Large intestine (tissue), 3 donors: ENCODE measurements at regions not wholly inside any gene's neighbourhood (a gene's known extent, or its start where the extent isn't known, plus 50 kb on each side); places are given as distances from the start of the nearest gene placed in this dataset.

Experiments
- DNase-seq, 2 donors: peaks; one replicate each; pipeline versions ENCODE4 v3.0.0 to v3.0.0-alpha.2; 2013
- H3K27ac ChIP-seq: one replicate; pipeline ENCODE4 v1.5.1; 2013; ENCODE audit warnings: low read length
- H3K27me3 ChIP-seq: 2 replicates; pipeline ENCODE4 v1.6.1; 2013; ENCODE audit warnings: low read length; ENCODE audit not compliant: control insufficient read depth, insufficient read depth
- H3K36me3 ChIP-seq: 2 replicates; pipeline ENCODE4 v1.6.1; 2013; ENCODE audit warnings: low read length; ENCODE audit not compliant: control insufficient read depth, insufficient read depth
- H3K4me1 ChIP-seq: one replicate; pipeline ENCODE4 v1.6.1; 2013; ENCODE audit warnings: low read length; ENCODE audit not compliant: control insufficient read depth, insufficient read depth
- H3K4me3 ChIP-seq: one replicate; pipeline ENCODE4 v1.5.1; 2013; ENCODE audit warnings: low read length
- H3K9me3 ChIP-seq: one replicate; pipeline ENCODE4 v1.6.1; 2013; ENCODE audit warnings: mild to moderate bottlenecking, low read depth, low read length, moderate library complexity; ENCODE audit not compliant: control insufficient read depth
- WGBS: methylation state at CpG from one replicate; pipeline ENCODE4 v1.1.5; 2013; ENCODE audit warnings: low lambda C conversion rate; ENCODE audit not compliant: insufficient coverage; 5-methylcytosine and 5-hydroxymethylcytosine counted together

- Histone ChIP-seq H3K9me3 (no peaks in the 10 kb centered on the region), H3K4me3 (no peak overlapping the region), H3K27me3 (no peaks in the 10 kb centered on the region), H3K4me1 (no peaks in the 10 kb centered on the region), H3K36me3 (no peaks in the 10 kb centered on the region), H3K27ac (no peak overlapping the region)
- 90% methylated on average over 2 of the region's 10 CpGs for WGBS
- DNase-seq = no peak
Observed at GRCh38 chr4:184893801-184894571, 68.2 kb upstream of the ACSL1 start.

- H3K4me3 ChIP-seq = no peak overlapping the region
- no peak overlapping the region for H3K27ac ChIP-seq
- H3K9me3 ChIP-seq = no peaks in the 10 kb centered on the region
- H3K36me3 ChIP-seq = no peaks in the 10 kb centered on the region
- no peaks in the 10 kb centered on the region for H3K27me3 ChIP-seq
- no peaks in the 10 kb centered on the region for H3K4me1 ChIP-seq
- no CpG with 5 or more reads among the region's 7 CpGs for WGBS
- no peak for DNase-seq
Observed at GRCh38 chr4:184895012-184895695, 69.4 kb upstream of the ACSL1 start.

GRCh38 chr4:184896868-184897715, 71.3 kb upstream of the ACSL1 start:
- H3K9me3 ChIP-seq = no peaks in the 10 kb centered on the region

GRCh38 chr4:184897895-184898294, 72.1 kb upstream of the ACSL1 start:
- no peaks in the 10 kb centered on the region for H3K4me1 ChIP-seq
- no peaks in the 10 kb centered on the region for H3K9me3 ChIP-seq
- WGBS = no CpG with 5 or more reads among the region's 7 CpGs
- DNase-seq = no peak
- H3K4me3 ChIP-seq = no peak overlapping the region
- H3K27me3 ChIP-seq = no peaks in the 10 kb centered on the region
- H3K27ac ChIP-seq = no peak overlapping the region
- no peaks in the 10 kb centered on the region for H3K36me3 ChIP-seq

More at GRCh38 chr4:184896868-184897715, 71.3 kb upstream of the ACSL1 start:
- Histone ChIP-seq H3K27me3 (no peaks in the 10 kb centered on the region), H3K4me1 (no peaks in the 10 kb centered on the region), H3K4me3 (no peak overlapping the region), H3K36me3 (no peaks in the 10 kb centered on the region), H3K27ac (no peak overlapping the region)
- WGBS = 80% methylated on average over 2 of the region's 19 CpGs
- DNase-seq = no peak

- Histone ChIP-seq H3K36me3 (no peaks in the 10 kb centered on the region), H3K27me3 (no peaks in the 10 kb centered on the region), H3K9me3 (no peaks in the 10 kb centered on the region), H3K4me3 (no peak overlapping the region), H3K4me1 (no peaks in the 10 kb centered on the region), H3K27ac (no peak overlapping the region)
- WGBS = no CpG with 5 or more reads among the region's 5 CpGs
- no peak for DNase-seq
Observed at GRCh38 chr4:184898793-184899192, 73.0 kb upstream of the ACSL1 start.

- WGBS = no CpG with 5 or more reads among the region's 9 CpGs
- Histone ChIP-seq H3K4me1 (no peaks in the 10 kb centered on the region), H3K9me3 (no peaks in the 10 kb centered on the region), H3K27ac (no peak overlapping the region), H3K27me3 (no peaks in the 10 kb centered on the region), H3K4me3 (no peak overlapping the region), H3K36me3 (no peaks in the 10 kb centered on the region)
- DNase-seq = no peak
Observed at GRCh38 chr4:184899261-184900134, 73.7 kb upstream of the ACSL1 start.

GRCh38 chr4:184900184-184900583, 74.4 kb upstream of the ACSL1 start:
- H3K9me3 ChIP-seq = no peaks in the 10 kb centered on the region
- no peak for DNase-seq
- no peaks in the 10 kb centered on the region for H3K36me3 ChIP-seq
- no peak overlapping the region for H3K4me3 ChIP-seq
- H3K27ac ChIP-seq = no peak overlapping the region
- 83% methylated on average over 2 of the region's 6 CpGs for WGBS
- no peaks in the 10 kb centered on the region for H3K4me1 ChIP-seq
- no peaks in the 10 kb centered on the region for H3K27me3 ChIP-seq

GRCh38 chr4:184902550-184902949, 76.8 kb upstream of the ACSL1 start:
- Histone ChIP-seq H3K27me3 (no peaks in the 10 kb centered on the region), H3K27ac (no peak overlapping the region), H3K36me3 (no peaks in the 10 kb centered on the region), H3K4me1 (no peaks in the 10 kb centered on the region), H3K9me3 (no peaks in the 10 kb centered on the region), H3K4me3 (no peak overlapping the region)
- 100% methylated on average over 1 of the region's 2 CpGs for WGBS
- DNase-seq = no peak

GRCh38 chr4:184906480-184907097, 80.8 kb upstream of the ACSL1 start:
- Histone ChIP-seq H3K27me3 (no peaks in the 10 kb centered on the region), H3K4me3 (no peak overlapping the region), H3K36me3 (no peaks in the 10 kb centered on the region), H3K27ac (no peak overlapping the region), H3K9me3 (no peaks in the 10 kb centered on the region), H3K4me1 (no peaks in the 10 kb centered on the region)
- no CpG with 5 or more reads among the region's 4 CpGs for WGBS
- DNase-seq = no peak
